Caco-2 (cell line): ENCODE measurements at regions not wholly inside any gene's neighbourhood (a gene's known extent, or its start where the extent isn't known, plus 50 kb on each side); places are given as distances from the start of the nearest gene placed in this dataset.

Source experiments
- BruUV-seq: library from RNA; stranded (reverse); fragments of 400-500 nt; replicated peaks from 2 replicates; lab custom pipeline; 2021; lab: Mats Ljungman, UMichigan
- CTCF ChIA-PET: fragments of 300-600 bp; sonication (Branson Sonifier 250); formaldehyde crosslinking; loops from one replicate; lab custom pipeline; 2022; ENCODE audit warnings: antibody characterized with exemption; lab: Charles Lee
- POLR2A ChIA-PET: fragments of 300-600 bp; sonication (Branson Sonifier 250); formaldehyde crosslinking; loops from one replicate; lab custom pipeline; 2022; ENCODE audit warnings: antibody characterized with exemption; lab: Charles Lee
- DNase-seq, 2 experiments: peaks; one replicate each; pipeline versions ENCODE4 v3.0.0 to v3.0.0-alpha.2; 2020 to 2022
- H3K27me3 ChIP-seq: replicated peaks from 2 replicates; pipeline ENCODE4 v1.6.0; 2011; ENCODE audit warnings: low read length; ENCODE audit not compliant: control insufficient read depth, insufficient read depth
- H3K36me3 ChIP-seq: 2 replicates; pipeline ENCODE4 v1.5.1; 2011; ENCODE audit warnings: low read length; ENCODE audit not compliant: control insufficient read depth, insufficient read depth
- H3K4me1 ChIP-seq: fragments of 250-450 bp; sonication (Bioruptor Pico); 2 replicates; pipeline ENCODE4 v1.5.1; 2020; ENCODE audit warnings: mild to moderate bottlenecking
- H3K4me3 ChIP-seq: 2 replicates; pipeline ENCODE4 v1.5.1; 2011; ENCODE audit warnings: low read depth, mild to moderate bottlenecking, control low read depth, low read length
- H3K9me3 ChIP-seq: fragments of 250-450 bp; sonication (Bioruptor Pico); 2 replicates; pipeline ENCODE4 v1.5.1; 2020; ENCODE audit warnings: mild to moderate bottlenecking, moderate library complexity
- H3K27ac Mint-ChIP-seq: one replicate; pipeline ENCODE4 v1.8.0; 2022; ENCODE audit warnings: mixed read lengths; ENCODE audit not compliant: unreplicated experiment
- H3K27me3 Mint-ChIP-seq: one replicate; pipeline ENCODE4 v1.8.0; 2022; ENCODE audit warnings: mixed read lengths; ENCODE audit not compliant: insufficient read depth, unreplicated experiment
- H3K36me3 Mint-ChIP-seq: one replicate; pipeline ENCODE4 v1.8.0; 2022; ENCODE audit warnings: mild to moderate bottlenecking, mixed read lengths; ENCODE audit not compliant: insufficient read depth, unreplicated experiment
- H3K4me1 Mint-ChIP-seq: one replicate; pipeline ENCODE4 v1.8.0; 2022; ENCODE audit warnings: low read depth, mixed read lengths; ENCODE audit not compliant: unreplicated experiment
- H3K4me3 Mint-ChIP-seq: one replicate; pipeline ENCODE4 v1.8.0; 2022; ENCODE audit warnings: mild to moderate bottlenecking, moderate library complexity, mixed read lengths; ENCODE audit not compliant: unreplicated experiment
- H3K9me3 Mint-ChIP-seq: one replicate; pipeline ENCODE4 v1.8.0; 2022; ENCODE audit warnings: mixed read lengths; ENCODE audit not compliant: unreplicated experiment
- CTCF ChIP-seq, 2 experiments: fragments of 200-600 bp in 1 of 2; IDR thresholded peaks; 1 replicate in 1 of 2; 2 replicates in 1 of 2; pipeline versions ENCODE4 v1.5.1 to v1.8.0; 2011 to 2022; ENCODE audit warnings: antibody characterized with exemption in 1 of 2, control low read depth in 1 of 2, inconsistent platforms in 1 of 2, low read depth in 1 of 2, low read length in 1 of 2, mild to moderate bottlenecking in 1 of 2, moderate library complexity in 1 of 2; ENCODE audit not compliant: insufficient read depth in 1 of 2, severe bottlenecking in 1 of 2, unreplicated experiment in 1 of 2
- intact Hi-C: fragments of 100-400 bp; cut with micrococcal nuclease; formaldehyde crosslinking; loops from one replicate; pipeline ENCODE4 v1.10.0; 2022; ENCODE audit not compliant: unreplicated experiment

- Histone ChIP-seq H3K4me1 (no peaks in the 10 kb centered on the region), H3K4me3 (no peak overlapping the region), H3K27me3 (no peaks in the 10 kb centered on the region), H3K9me3 (peaks cover 16% of the 10 kb centered on the region; the same call in 1 of the 2 replicates), H3K36me3 (no peaks in the 10 kb centered on the region)
- DNase-seq = no peak
- H3K4me1 Mint-ChIP-seq = no peaks in the 10 kb centered on the region
- peaks cover 12% of the 10 kb centered on the region for H3K27me3 Mint-ChIP-seq
- peaks cover 24% of the 10 kb centered on the region for H3K9me3 Mint-ChIP-seq
- no TSS peak for BruUV-seq
- TF ChIP-seq CTCF (IDR thresholded peaks at IDR 0.05; ENCODE audit: insufficient read depth in 1 of 2, low read depth in 1 of 2, low read length in 1 of 2, severe bottlenecking in 1 of 2, unreplicated experiment in 1 of 2) = no peak
- ChIA-PET CTCF (no interaction called here), POLR2A (no interaction called here)
- intact Hi-C loops = no loop called here
- H3K27ac Mint-ChIP-seq = no peak overlapping the region
- no peak overlapping the region for H3K4me3 Mint-ChIP-seq
- H3K36me3 Mint-ChIP-seq = no peaks in the 10 kb centered on the region
These were observed 174.9 kb upstream of the SMIM23 start for GRCh38 chr5:171610686-171611085.

- no peaks in the 10 kb centered on the region for H3K27me3 ChIP-seq
- Mint-ChIP-seq H3K4me1 (no peaks in the 10 kb centered on the region), H3K27ac (no peak overlapping the region), H3K9me3 (peaks cover 3% of the 10 kb centered on the region), H3K4me3 (no peak overlapping the region), H3K36me3 (no peaks in the 10 kb centered on the region), H3K27me3 (peaks cover 15% of the 10 kb centered on the region)
- intact Hi-C loops = no loop called here
- POLR2A ChIA-PET = no interaction called here
- H3K36me3 ChIP-seq = no peaks in the 10 kb centered on the region
- CTCF ChIA-PET = no interaction called here
- no peak for DNase-seq
- peaks cover 5% of the 10 kb centered on the region; the same call in 1 of the 2 replicates for H3K9me3 ChIP-seq
- TF ChIP-seq CTCF (IDR thresholded peaks at IDR 0.05; ENCODE audit: insufficient read depth in 1 of 2, low read depth in 1 of 2, low read length in 1 of 2, severe bottlenecking in 1 of 2, unreplicated experiment in 1 of 2) = no peak
- H3K4me1 ChIP-seq = no peaks in the 10 kb centered on the region
- no TSS peak for BruUV-seq
- H3K4me3 ChIP-seq = no peak overlapping the region
These were observed 172.9 kb upstream of the SMIM23 start for GRCh38 chr5:171612749-171613148.

- no TSS peak for BruUV-seq
- peaks cover 15% of the 10 kb centered on the region for H3K27me3 Mint-ChIP-seq
- H3K4me1 Mint-ChIP-seq = no peaks in the 10 kb centered on the region
- POLR2A ChIA-PET = no interaction called here
- no peaks in the 10 kb centered on the region for H3K36me3 Mint-ChIP-seq
- intact Hi-C loops = no loop called here
- H3K4me1 ChIP-seq = no peaks in the 10 kb centered on the region
- no peaks in the 10 kb centered on the region for H3K9me3 ChIP-seq
- H3K36me3 ChIP-seq = no peaks in the 10 kb centered on the region
- H3K27me3 ChIP-seq = no peaks in the 10 kb centered on the region
- H3K27ac Mint-ChIP-seq = no peak overlapping the region
- H3K4me3 Mint-ChIP-seq = no peak overlapping the region
- H3K4me3 ChIP-seq = no peak overlapping the region
- CTCF ChIA-PET = no interaction called here
- H3K9me3 Mint-ChIP-seq = no peaks in the 10 kb centered on the region
- DNase-seq = no peak
- no peak for TF ChIP-seq CTCF (IDR thresholded peaks at IDR 0.05; ENCODE audit: insufficient read depth in 1 of 2, low read depth in 1 of 2, low read length in 1 of 2, severe bottlenecking in 1 of 2, unreplicated experiment in 1 of 2)
These were observed 171.1 kb upstream of the SMIM23 start for GRCh38 chr5:171614511-171614910.
